ENCODE measurements at regions not wholly inside any gene's neighbourhood (a gene's known extent, or its start where the extent isn't known, plus 50 kb on each side); places are given as distances from the start of the nearest gene placed in this dataset.

DNA sequence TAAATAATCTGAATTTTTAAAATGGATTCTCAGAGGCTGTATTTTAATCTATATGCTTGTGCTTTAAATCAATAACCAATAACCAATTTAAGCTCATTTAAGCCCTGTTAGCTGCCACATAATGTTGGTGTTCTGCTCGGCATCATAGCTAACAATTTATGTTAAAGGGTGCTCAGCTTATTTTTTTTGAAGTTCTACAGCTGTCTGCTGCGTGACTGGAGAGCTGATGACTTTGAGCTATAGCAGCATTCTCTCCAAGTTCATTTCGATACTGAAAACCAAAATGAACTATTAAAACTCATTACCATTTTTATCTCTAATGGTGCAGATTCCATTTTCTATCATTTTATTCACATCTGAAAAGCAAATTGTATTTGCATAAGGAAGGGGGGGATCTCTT is 357.8 kb downstream of the AJAP1 start:
- DNase-seq (ENCODE audit: low read depth, low spot score): no peak

DNA sequence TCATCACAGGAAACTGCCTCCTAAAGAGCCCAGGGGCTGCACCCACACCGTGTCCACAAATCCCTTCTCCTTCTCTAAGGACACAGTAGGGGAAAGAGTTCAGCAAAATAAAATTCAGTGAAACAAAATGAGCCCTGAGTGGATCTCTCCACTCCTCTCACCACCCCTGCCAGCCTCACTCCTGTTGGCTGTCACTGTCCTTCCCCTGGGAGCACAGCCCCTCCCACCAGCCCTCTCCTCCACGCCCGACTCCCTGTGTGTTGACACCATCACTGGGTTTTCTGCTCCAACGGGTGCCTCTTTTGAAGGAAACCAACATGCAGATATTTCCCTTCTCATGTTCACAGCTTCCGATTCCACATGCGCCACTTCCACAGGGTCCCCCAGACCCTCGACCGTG is 356.2 kb downstream of the AJAP1 start:
- no peak for DNase-seq (ENCODE audit: low read depth, low spot score)

DNA sequence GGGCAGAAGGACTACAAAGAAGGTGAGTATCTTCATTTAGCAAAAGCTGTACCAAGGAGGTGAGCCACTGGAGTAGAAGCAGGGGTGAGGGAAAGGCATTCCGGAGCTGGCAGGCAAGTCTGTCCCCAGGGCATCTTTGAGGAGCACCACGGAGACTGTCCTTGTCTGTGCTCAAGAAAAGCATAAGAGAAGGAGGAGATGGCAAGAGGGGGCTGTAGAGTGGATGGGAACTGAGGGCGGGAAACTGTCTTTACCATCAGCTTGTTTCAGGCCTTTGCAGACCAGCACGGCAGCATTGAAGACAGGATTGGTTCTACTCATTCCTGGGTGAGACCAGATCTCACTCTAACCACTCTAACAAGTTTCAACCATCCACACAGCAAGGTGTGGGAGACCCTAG is 355.8 kb downstream of the AJAP1 start:
- DNase-seq (ENCODE audit: low read depth, low spot score): no peak

DNA sequence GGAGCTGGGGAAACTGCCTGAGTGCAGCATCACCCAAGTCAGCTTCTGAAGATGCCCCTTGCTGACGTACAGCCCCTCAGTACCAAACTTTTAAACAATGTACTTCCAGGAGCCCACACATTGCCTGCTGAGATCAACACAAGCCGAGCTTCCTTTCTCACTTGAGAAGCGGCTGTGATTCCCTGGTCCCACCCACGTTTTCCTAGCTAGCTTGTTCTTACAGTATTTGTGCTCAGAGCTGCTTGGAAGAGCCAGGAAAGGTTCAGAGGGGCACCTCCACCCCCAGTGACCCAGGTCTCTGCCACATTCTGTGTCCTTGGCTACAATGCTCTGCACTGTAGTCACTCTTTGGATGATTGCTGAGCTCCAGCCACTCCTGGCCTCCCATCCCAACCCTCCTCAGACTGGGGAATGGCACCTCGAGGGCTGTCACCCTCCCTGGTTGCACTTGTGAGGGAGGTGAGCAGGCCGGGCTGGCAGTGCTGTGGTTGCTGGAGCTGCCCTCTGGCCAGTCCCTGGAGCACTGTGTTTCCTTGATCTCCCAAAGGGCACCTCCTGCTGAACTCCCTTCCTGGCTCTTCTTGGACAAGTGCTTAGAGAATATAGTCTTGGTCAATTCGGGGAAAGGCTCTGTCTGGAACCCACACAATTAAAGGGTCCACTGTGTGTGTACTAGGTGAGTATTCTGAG is 355.1 kb downstream of the AJAP1 start:
- no peak for DNase-seq (ENCODE audit: low read depth, low spot score)

DNA sequence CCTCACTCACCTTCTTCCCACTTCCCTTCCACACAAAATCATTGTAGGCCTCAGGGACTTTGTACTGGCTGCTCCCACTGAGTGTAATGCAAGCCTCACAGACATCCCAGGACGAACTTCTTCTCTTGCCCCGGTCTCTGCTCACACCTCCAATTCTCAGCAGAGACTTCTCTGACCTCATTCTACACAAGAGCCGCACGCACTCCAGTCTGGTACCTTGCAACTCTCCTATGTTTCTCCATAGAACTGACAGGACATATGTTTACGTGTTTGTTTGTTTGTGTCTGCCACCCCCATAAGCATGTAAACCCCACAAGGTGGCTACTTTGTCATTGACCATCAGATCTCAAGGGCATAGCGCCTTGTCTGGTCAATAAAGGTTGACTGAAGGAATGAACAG is 350.8 kb downstream of the AJAP1 start:
- no peak for DNase-seq (ENCODE audit: low read depth, low spot score)

DNA sequence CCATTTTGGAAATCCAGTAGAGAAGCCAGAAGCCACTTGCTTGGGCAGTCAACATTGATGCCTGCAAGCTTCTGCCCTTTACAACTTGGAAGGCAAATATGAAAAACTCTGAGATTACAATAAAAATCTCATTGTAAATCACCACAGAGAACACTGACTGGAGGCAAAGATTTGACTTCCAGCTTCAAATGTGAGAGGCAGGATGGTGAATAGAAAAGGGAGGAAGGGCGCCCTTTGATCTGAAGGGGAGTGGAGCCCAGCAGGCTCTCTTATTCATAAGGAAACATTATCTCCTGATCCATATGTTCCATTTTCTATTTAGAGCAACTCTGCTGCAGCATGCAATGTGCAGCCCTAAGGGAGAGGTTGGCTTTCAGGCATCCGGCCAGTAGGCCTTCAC is 348.3 kb downstream of the AJAP1 start:
- DNase-seq (ENCODE audit: low read depth, low spot score): no peak

DNA sequence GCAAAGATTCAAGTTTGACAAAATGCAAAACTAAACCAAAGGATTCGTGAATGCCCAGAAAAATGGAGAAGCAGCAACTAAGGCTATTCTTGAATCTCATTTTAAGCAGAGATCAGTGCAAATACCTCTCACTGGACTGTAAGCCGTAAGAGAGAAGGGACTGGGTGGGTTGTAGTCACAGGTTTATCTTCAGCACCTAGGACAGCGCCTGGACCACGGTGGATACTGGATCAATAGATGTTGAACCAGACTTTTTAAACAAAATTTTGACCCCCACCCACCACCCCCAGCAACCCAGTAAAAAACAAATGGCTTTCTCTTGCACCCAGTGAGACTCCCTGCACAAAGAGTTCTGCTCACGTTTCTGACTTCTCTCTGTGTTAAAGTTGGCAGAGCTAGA is 347.1 kb downstream of the AJAP1 start:
- DNase-seq (ENCODE audit: low read depth, low spot score): no peak

DNA sequence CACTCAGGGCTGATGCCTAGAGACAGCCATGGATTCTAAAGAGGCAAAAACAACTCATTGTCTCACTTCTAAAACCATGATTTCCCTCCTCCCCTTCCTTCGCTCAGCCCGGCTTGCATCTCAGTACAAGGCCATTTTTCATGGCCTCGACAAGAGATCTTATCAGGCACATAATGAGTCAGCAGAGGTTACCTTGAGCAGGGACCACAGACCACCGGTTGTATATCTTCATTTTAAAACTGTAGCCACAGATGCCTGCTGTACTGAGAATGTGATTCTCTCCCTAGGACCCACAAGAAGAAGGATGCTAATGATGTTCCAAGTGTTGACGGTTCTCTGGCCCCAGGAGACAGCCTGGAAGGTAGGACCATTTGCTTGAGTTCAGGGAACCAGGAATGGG is 331.9 kb downstream of the AJAP1 start:
- DNase-seq (ENCODE audit: low read depth, low spot score): no peak

DNA sequence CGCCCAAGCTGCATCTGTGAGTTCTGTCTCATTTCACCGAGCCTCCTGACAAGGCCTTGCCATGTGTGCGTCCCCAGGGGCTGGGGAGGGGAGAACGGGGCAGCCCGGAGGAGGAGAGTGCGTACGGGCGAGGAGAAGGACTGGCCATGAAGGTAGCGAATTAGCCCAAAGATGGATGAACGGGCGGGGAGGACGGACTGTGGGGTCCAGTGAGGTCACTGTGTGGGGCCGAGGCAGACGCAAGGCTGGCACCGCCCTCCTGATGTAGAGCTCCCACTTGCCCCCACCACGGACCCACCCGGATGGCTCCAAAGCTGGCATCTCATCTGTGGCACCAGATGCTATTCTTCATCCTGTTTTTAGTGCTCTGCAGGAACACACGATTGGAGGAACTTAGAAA is 330.4 kb downstream of the AJAP1 start:
- DNase-seq (ENCODE audit: low read depth, low spot score): no peak

DNA sequence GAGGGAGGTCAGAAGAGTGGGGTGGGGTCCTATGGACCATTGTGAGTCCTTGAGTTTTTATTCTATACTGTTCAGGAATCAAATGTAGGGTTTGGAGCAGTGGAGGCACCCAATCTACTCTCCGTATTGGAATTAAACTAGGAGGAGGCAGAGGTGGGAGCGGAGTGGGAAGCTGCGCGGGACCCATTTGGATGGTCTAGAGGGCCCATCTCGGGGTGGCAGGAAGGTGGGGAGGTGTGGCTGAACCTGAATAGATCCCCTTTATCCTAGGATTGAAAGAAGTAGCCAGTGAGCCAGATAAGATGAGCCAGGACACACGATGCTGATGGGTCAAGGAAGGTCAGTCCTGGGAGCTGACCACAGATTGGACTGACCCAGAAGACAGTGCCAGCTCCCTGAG is 325.8 kb downstream of the AJAP1 start:
- DNase-seq (ENCODE audit: low read depth, low spot score): no peak

DNA sequence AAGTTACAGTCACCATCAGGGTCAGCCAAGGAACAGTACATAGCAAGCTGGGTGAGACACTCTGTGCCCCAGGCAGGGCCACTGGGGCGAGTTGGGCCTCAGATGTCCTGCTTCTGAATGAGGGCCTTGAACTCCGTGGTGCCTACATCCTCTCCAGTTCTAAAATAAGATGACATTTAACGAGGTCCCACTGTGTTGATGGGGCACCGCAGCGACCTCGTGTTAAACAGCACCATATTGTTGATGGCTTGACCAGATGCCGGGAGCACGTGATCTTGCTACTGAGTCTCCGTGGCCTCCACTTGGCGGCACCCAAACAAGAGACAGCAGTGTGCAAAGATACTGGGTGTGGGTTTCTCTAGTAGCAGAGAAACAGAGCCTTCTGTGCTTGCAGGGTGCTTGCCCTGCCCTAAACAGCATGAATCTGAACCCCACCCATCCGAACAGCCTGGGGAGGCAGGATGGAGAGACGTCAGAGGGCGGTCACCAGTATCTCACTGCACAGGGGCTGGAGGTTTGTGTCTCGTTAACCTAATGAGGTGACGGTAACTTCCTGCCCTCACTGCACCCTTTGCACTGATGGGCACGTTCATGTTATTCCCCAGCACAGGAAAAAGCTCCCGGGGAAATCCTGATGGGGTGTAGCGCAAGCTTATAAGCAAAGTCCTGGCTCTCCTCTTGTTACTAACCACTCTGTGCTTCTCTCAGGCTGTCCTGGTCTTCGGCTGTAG is 324.4 kb downstream of the AJAP1 start:
- no peak for DNase-seq (ENCODE audit: low read depth, low spot score)

DNA sequence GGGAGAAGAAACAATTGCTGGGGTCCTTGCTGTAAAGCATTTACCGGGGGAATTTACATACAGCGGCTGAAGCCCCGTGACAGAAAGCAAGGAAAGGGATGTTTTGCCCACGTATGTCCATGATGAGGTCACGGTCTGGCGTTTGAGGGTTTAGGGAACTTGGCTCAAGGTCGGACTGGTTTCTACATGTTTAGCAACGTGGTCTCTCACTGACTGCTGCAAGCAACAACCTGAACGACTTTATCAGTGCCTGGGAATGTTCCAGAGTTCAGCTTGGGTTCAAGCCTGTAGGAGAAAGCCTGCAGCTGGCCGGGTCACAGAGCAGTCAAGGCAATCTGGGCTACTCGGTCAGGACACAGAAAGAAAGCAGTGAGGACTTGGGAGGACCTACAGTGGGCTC is 323.3 kb downstream of the AJAP1 start:
- no peak for DNase-seq (ENCODE audit: low read depth, low spot score)

DNA sequence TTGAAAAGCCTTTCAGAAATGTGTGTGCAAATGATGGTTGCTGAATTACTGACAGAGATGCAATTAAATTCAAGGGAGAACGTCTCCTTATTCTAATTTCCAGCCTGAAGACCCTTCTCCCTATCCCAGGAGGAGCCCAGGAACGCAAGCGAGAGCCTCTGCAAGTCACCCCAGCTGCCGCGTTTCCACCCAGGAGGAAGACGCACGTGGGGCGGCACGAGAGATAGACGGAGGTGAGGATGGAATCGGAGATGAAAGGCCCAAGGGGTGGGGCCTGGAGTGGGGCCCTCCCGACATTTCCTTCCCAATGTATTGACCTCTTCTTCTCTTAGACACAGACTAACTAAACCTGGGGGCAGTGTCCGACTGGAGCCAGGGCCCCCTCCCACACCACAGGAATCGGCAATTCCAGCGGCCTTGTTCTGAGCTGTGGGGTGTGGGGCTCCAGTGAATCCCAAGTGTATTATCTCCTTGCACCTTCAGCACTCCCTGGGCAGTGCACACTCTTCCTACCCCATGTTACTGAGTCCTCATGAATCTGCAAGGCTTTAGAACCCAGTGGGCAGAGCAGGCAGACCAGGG is 322.5 kb downstream of the AJAP1 start:
- no peak for DNase-seq (ENCODE audit: low read depth, low spot score)

DNA sequence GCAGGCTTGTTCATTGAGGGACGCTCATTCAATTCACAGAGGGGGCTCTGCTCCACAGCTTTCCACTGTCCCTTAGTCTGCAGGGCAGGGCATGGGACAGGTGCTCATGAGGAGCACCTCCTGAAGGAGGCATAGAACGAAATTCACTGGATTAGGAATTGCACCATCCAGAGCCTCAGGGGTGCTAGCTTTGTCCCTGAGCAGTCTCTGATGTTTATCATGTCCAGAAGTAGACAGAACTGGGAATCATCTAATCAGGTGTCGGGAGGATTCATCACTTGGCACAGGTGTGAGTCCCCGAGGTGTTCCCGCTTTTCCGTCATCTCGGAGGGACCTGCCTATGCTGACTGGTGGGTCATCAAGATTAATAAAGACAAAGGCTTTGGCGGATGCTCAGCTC is 321.4 kb downstream of the AJAP1 start:
- DNase-seq (ENCODE audit: low read depth, low spot score): no peak

DNA sequence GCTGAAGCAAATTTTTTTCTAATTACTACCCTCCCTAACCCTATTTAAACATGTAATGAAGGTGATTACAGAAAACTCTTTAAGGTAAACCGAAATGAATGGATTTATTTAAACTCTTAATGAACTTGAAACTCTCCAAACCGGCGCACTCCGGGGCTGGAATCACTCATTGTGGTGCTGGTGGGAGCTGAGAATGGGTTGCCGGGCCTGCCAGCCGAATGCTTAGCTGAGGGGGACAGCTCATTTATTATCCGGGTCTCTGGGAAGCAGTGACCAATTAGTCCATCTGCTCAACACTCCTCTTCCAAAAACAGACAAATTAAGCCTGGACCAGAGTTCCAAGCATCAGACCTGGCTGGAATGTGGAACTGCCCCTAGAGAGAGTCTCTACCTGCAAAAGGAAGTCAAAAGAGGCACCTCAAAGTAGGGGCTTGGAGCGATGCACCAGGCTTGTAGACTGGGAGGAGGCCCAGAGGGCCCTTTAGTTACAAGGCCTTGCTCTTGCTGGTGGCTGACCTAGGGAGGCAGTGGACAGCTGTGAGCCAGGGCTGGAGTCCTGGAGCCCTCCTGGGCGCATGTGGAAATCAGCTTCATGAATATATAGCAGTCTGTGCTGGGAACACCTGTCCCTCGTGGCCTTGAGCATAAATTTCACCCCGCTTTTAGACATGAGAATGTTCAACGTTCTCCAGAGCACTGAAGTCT is 320.7 kb downstream of the AJAP1 start:
- DNase-seq (ENCODE audit: low read depth, low spot score): no peak

DNA sequence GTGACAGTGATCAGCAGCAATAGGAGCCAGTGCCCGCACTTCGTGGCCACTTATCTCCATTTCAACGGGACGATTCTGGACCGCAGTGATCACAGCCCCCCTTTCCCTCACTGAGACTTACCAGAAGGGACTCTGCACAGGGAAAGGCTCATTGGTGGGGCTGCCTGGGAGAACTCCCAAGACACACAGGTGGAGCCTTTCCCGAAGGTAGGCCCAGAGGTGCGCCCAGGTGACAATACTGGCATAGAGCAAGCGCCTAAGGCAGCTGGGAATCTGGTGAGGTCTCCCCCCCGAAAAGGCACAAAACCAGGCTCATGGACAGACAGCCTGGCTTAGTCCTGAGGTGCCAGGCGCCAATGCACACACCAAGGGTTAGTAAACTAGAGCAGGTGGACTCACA is 318.9 kb downstream of the AJAP1 start:
- DNase-seq (ENCODE audit: low read depth, low spot score): no peak

DNA sequence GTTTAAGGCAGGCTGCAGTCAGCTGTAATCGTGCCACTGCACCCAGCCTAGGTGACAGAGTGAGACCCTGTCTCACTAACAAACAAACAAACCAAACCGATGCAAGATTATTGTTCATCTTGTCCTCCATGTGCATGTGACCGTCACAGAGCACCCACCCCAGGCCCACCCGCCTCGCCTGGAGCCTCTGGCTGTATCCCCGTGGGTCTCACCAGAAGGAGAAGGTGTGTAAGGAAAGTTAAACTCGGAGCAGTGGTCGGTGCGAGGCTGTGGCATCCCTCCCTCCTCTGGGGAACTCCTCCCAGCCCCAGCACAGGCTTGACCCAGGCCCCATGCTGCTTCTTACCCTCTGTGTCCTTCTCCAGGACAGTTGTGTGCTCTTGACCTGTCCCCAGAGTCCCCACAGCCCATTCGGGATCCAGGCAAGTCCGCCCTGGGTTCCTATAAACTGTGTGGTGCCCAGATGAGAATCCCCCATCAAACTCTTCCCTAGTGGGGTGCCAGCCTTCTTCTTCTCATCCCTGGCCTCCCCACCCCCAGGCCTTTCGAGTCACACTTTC is 318.4 kb downstream of the AJAP1 start:
- no peak for DNase-seq (ENCODE audit: low read depth, low spot score)

DNA sequence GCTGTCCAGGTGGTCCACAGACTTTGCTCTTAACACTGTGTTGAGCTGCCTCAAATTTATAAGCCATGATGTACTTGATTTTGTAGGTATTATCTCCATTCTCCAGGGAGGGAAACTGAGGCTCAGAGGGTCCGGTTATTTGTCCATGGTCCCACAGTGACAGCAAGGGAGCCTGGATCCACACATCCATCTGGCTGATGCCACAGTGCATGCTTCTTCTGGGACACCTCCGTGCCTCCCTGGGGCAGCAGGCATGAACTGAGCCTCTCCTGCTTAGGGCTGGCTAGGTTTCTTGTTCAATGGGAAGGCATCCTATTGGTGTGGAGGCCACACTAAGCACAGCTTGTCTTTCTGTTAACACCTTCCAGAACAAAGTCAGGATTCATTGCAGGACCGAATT is 317.3 kb downstream of the AJAP1 start:
- DNase-seq (ENCODE audit: low read depth, low spot score): no peak

DNA sequence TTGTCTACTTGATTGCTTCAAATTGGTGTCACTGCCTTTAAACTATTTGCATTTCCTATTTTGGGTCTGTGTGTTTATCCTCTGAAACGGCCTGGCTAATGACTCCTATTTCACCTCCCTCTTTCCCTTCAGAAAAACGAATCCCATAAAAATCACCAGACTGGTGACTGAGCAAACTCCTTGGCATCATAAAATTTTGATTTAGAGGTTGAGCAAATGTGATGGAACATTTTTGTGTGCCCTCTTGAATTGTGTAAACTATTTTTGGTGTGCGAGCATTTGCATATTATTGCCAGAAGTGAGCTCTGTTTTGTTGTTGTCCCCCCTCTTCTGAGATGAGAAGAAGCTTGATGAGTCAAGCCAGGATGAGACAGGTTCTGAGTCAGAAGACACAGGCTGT is 316.1 kb downstream of the AJAP1 start:
- no peak for DNase-seq (ENCODE audit: low read depth, low spot score)

DNA sequence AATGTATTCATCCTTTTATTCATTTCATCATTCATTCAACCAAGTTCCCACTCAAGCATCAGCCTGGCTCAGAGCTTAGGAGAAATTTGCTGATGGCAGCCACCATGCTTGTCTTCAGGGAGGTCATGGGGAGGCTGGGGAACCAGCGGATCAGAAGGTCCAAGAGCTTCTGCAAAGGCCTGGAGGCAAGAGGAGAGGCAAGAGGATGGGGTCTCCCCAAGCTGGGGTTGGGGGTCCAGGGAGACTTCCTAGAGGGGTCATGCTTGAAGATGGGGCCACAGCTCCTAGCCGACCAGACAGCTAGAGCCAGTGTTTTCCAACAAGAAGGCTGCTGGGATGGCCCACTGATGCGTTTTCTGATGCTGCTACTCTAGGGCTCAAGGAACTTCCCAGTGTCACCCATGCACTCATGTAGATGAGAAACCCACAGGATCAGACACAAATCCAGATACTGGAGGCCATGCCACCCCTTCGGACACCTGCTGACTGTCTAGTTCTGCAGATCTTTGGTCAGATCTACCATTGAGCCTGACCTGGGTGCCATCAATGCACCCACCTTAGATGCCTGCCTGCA is 315.2 kb downstream of the AJAP1 start:
- DNase-seq (ENCODE audit: low read depth, low spot score): no peak

DNA sequence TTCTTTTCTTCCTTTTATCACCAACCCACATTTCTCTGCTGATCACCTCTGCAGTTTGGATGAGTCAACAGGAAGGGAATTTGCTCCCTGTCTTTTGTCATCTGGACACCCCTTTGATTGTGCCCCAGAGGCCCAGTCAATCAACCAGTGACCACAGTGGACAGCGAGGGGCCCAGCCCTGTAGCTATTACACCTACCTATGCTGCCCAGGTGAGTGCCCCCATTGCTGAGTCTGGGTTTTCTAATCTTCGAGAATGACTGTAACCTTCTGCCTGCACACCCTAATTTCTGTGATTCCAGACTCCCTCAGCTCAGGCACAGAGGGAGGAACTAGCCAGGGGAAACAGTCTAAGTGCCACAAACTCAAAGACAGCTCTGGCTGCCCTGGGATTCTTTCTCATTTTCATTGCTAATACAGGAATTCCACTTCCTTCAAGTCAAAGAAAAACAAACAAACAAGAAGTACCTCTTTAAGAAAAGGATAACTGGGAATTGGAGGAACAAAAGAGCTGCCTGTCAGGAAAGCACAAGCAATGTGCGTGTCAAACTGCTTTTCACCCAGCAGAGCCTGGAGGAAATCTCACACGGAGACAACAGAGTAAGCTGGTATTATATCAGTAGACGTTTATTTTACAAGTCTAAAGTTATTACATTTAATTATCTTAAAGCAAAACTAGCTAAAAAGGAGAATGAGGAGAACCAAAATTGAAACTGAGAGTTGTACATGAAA is 311.1 kb downstream of the AJAP1 start:
- no peak for DNase-seq (ENCODE audit: low read depth, low spot score)
